Muscle of leg (tissue), 3 donors: ENCODE measurements at regions not wholly inside any gene's neighbourhood (a gene's known extent, or its start where the extent isn't known, plus 50 kb on each side); places are given as distances from the start of the nearest gene placed in this dataset.

Source experiments
- DNase-seq: peaks from one replicate; pipeline ENCODE4 v3.0.0; 2013
- H3K27ac ChIP-seq: one replicate; pipeline ENCODE4 v1.5.1; 2013; ENCODE audit warnings: mild to moderate bottlenecking, low read length, control low read depth
- H3K27me3 ChIP-seq: one replicate; pipeline ENCODE4 v1.6.1; 2013; ENCODE audit warnings: low read length; ENCODE audit not compliant: control insufficient read depth, insufficient read depth
- H3K36me3 ChIP-seq: one replicate; pipeline ENCODE4 v1.6.1; 2013; ENCODE audit warnings: low read length; ENCODE audit not compliant: control insufficient read depth, insufficient read depth
- H3K4me1 ChIP-seq: one replicate; pipeline ENCODE4 v1.6.1; 2013; ENCODE audit warnings: low read length; ENCODE audit not compliant: control insufficient read depth, insufficient read depth
- H3K4me3 ChIP-seq: one replicate; pipeline ENCODE4 v1.5.1; 2013; ENCODE audit warnings: low read length, control low read depth
- H3K9me3 ChIP-seq: replicated peaks from 2 replicates; pipeline ENCODE4 v1.6.1; 2013; ENCODE audit warnings: low read depth, low read length; ENCODE audit not compliant: control insufficient read depth
- WGBS: methylation state at CpG from one replicate; pipeline ENCODE4 v1.1.5; 2013; ENCODE audit warnings: missing lambda C conversion rate; ENCODE audit not compliant: insufficient coverage; 5-methylcytosine and 5-hydroxymethylcytosine counted together

DNA sequence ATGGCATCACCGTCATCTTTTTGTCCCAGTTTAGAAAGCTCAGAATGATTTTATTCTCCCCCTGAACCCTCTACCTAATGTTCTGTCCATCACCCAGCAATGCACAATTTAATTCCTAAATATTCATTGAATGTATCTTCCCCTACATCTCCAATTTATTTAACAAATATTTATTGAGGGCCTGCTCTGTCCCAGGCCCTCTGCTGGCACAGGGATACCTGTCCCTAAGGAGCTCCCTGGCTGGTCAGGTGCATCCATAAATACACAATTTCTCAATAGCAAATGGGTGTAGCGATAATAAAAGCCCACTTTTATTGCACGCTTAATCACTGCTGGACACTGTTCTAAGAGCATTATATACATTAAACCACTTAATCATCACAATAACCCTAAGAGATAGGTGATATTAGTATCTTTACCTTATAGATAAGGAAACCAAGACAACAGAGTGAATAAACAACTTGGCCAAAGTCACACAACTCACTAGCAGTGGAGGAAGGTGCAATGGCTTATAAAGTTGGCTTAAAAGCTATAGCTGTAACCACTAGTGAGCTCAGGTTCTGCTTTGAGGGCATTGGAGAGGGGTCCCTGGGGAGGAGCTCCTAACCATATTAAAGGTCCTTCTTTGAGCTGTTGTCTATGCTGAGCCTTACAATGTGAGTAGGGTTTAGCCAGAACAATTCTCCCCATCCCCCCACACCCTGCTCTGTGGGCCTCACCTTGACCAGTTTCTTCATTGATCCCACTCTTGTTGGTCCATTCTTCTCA is 126.3 kb upstream of the JUN start:
- Histone ChIP-seq H3K4me3 (no peak overlapping the region), H3K27ac (no peak overlapping the region), H3K27me3 (no peaks in the 10 kb centered on the region), H3K36me3 (no peaks in the 10 kb centered on the region), H3K9me3 (peaks cover 3% of the 10 kb centered on the region), H3K4me1 (peaks cover 4% of the 10 kb centered on the region)
- no peak for DNase-seq
- 100% methylated on average over 1 of the region's 3 CpGs for WGBS

DNA sequence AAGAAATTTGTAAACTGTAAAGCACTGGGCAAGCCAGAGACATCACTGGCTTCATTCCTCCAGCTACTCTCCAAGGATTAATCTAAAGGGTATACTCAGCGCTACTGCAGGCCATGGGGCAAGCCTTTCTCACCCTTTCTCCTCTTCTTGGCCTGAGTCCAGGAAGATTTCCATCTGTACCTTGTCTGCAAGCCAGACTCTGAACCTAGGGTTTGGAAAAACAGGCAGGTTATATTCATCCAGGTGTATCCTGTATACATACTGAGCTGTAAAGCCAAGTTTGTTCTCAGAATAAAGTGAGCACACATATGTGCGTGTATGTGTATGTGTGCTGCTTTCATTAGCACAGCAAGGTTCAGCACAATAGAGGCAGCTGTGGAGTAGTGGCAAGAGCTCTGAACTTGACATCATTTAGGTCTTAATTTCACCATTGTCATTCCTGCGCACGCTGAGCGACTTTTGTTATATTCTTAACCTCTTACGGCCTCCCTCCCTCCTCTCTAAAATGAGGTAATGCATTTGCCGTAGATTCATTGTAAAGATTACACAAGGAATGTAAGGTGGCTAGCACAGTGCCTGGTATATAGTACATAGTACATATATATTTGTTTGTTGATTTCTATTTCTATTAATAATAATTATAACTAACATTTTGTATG is 128.1 kb upstream of the JUN start:
- peaks cover 3% of the 10 kb centered on the region for H3K4me1 ChIP-seq
- H3K4me3 ChIP-seq = no peak overlapping the region
- no peaks in the 10 kb centered on the region for H3K36me3 ChIP-seq
- H3K27me3 ChIP-seq = no peaks in the 10 kb centered on the region
- DNase-seq = no peak
- H3K27ac ChIP-seq = peak overlapping the region; percentile 15
- 67% methylated on average over 1 of the region's 7 CpGs for WGBS
- H3K9me3 ChIP-seq = peaks cover 8% of the 10 kb centered on the region

DNA sequence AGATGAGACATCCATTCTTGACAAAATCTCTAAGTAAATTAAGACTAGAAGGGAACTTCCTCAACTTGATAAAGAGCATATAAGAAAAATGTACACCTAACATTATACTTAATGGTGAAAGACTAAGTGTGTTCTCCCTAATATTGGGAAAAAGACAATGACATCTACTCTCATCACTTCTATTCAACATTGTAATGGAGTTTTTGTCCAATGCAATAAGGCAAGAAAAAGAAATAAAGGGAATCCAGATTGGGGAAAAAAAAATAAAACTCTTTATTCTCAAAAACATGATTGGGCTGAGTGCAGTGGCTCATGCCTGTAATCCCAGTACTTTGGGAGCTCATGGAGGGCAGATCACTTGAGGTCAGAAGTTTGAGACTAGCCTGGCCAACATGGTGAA is 131.1 kb upstream of the JUN start:
- H3K4me1 ChIP-seq = peaks cover 3% of the 10 kb centered on the region
- no peak overlapping the region for H3K4me3 ChIP-seq
- peaks cover 8% of the 10 kb centered on the region for H3K9me3 ChIP-seq
- no peaks in the 10 kb centered on the region for H3K36me3 ChIP-seq
- H3K27me3 ChIP-seq = no peaks in the 10 kb centered on the region
- no peak for DNase-seq
- H3K27ac ChIP-seq = no peak overlapping the region

DNA sequence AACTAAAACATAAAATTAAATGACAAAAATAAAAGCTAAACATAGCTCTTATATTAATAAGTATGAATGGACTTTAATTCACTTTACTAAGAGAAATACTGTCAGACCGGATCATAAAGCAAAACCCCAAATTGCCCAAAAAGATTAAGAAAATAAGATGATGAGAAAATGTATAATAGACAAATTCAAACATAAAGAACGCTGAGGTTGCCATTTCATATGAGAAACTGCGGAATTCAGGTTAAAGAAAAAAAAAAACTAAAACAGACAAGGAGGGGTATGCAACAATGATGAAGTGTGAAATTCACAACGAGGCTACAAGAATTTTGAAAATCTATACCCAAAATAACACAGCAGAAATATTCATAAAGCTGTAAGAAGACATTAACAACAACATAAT is 133.6 kb upstream of the JUN start:
- no peaks in the 10 kb centered on the region for H3K36me3 ChIP-seq
- H3K9me3 ChIP-seq = peaks cover 8% of the 10 kb centered on the region
- no peak overlapping the region for H3K4me3 ChIP-seq
- no peak for DNase-seq
- H3K4me1 ChIP-seq = peaks cover 6% of the 10 kb centered on the region
- H3K27me3 ChIP-seq = no peaks in the 10 kb centered on the region
- WGBS = no CpG with 5 or more reads among the region's 4 CpGs
- H3K27ac ChIP-seq = no peak overlapping the region

DNA sequence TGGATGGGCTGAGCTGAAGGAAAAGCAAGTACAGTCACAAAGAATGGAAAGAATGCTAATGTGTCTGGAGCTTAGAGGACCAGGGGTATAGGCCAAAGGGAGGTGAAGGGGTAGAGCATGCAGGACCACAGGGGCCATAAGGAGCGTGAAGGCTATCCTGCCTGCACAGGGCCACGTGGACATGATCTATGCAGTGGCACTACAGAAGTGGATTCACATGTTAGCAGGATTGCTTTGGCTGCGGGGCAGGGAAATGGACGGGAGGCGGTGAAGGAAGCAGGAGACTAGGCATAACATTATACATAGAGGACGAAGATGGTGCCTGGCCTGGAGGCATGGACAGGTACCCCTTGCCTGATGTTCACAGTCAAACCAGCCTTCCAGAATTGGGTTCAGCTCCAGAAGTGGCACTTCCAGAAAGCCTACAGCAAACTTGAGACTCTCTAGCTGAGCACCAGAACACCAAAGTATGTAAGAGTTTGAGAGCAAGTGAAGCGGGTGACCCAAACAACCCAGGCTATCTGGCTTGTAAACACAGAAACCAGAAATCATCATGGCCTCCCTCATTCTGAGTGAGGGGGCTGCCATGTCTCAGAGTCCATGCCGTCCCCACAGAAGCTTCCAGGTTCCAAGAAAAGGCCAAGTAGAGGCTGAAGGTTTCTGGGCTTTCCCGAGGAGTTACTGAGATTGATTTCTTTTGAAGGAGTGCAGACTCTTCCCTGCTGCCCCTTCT is 135.5 kb upstream of the JUN start:
- WGBS = 82% methylated on average over 6 of the region's 9 CpGs
- no peak for DNase-seq
- H3K27ac ChIP-seq = no peak overlapping the region

DNA sequence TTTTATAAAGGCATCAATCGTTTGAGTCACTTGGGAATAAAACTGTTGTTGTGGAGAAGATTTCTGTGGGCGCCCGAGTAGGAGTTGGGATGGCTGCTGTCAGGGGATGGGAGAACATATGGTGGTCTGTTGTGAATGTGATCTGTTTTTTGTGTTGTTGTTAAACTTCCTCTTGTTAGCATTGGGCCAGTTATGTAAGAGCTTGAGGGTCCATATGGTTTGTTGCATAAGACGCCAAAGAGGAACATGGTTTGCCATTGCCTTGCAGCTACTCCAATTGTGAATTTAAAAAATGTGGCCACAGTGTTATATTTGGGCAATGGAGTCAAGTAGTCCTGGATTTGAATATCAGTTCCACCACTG is 136.1 kb upstream of the JUN start:
- DNase-seq = no peak
- Histone ChIP-seq H3K4me3 (no peak overlapping the region), H3K36me3 (no peaks in the 10 kb centered on the region), H3K4me1 (peaks cover 12% of the 10 kb centered on the region), H3K27ac (no peak overlapping the region), H3K9me3 (peaks cover 7% of the 10 kb centered on the region), H3K27me3 (no peaks in the 10 kb centered on the region)
- WGBS = 89% methylated on average over 4 of the region's 4 CpGs

More for the DNA sequence above, 135.5 kb upstream of the JUN start:
- peaks cover 8% of the 10 kb centered on the region for H3K9me3 ChIP-seq
- no peaks in the 10 kb centered on the region for H3K27me3 ChIP-seq
- no peak overlapping the region for H3K4me3 ChIP-seq
- H3K4me1 ChIP-seq = peaks cover 12% of the 10 kb centered on the region
- H3K36me3 ChIP-seq = no peaks in the 10 kb centered on the region

DNA sequence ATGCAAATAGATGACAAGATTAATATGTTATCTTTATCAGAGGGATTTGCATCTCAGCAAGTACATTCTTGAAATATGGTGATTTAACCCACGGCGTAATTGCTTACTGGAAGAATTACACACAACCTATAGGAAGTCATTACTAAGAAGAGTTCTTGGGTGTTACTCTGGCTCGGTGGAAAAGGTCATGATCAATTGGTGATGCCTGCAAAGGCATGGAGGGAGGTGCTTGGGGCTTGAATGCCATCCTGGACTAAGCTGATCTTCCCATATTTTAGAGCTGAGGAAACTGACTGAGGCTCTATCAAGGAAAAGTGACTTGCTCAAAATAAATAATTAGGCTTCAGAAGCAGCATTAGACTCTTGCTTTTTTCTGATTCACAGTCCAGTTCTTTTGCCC is 137.5 kb upstream of the JUN start:
- no CpG with 5 or more reads among the region's 3 CpGs for WGBS
- H3K27ac ChIP-seq = no peak overlapping the region
- no peaks in the 10 kb centered on the region for H3K27me3 ChIP-seq
- DNase-seq = no peak
- no peaks in the 10 kb centered on the region for H3K36me3 ChIP-seq
- H3K4me3 ChIP-seq = no peak overlapping the region
- no peaks in the 10 kb centered on the region for H3K9me3 ChIP-seq
- peaks cover 12% of the 10 kb centered on the region for H3K4me1 ChIP-seq

DNA sequence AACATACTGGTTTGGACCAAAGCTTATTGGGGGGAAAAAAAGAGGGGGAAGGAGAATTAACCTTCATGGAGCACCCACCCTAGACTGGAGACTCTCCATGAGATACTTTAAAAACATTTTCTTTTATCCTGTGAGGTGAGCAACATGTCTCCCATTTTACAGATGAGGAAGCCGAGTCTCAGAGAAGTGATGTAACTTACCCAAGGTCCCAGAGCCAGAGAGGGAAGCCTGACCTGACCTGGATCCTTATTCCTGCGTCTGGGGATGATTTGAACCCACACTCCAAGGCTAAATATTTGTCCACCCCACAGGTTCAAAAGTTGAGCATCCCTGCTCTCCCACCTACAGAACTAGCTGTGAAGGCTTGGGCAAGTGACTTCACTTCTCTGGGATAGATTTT is 137.9 kb upstream of the JUN start:
- no peaks in the 10 kb centered on the region for H3K9me3 ChIP-seq
- peaks cover 12% of the 10 kb centered on the region for H3K4me1 ChIP-seq
- H3K27ac ChIP-seq = peak overlapping the region; percentile 4
- no peak for DNase-seq
- H3K4me3 ChIP-seq = no peak overlapping the region
- WGBS = 100% methylated on average over 1 of the region's 2 CpGs
- H3K36me3 ChIP-seq = no peaks in the 10 kb centered on the region
- H3K27me3 ChIP-seq = no peaks in the 10 kb centered on the region

DNA sequence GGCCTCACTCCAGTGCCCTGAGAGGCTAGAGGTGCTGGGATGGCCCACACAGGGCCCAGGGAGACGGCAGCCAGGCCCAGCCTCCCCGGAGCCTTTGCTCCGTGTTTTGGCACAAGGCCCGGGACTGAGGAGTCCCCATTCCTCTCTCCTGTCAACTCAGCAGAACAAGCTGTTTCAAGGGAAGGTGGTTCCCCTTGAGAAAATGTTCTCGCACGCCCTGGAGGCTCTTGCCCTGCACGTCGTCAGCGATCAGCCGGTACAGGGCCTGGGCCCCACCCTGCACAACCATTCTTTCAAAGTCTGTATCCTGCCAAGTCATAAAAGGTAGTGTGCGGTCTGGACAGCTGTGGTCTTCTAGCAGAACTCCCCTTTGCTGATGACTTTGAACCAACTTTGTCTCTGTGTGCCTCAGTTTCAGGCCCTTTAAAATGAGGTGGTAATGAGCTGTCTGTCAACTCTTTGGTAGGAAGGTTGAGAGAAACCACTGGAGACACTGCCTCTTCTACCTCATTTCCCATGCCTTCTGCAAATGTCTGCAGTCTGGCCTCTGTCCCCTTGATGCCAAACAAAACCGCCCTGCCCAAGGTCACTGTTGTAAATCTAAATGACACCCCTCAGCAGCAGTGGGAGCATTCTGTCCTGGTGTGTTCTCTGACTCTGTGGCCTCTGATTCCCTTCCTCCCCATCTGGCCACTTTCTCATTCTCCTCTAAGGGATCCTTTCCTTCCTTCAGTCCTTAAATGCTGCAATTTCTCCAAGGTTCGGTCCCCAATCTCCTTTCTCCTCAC is 138.6 kb upstream of the JUN start:
- peak; percentile 68 for DNase-seq
- Histone ChIP-seq H3K4me3 (no peak overlapping the region), H3K9me3 (no peaks in the 10 kb centered on the region), H3K27me3 (no peaks in the 10 kb centered on the region), H3K27ac (peak overlapping the region; percentile 4), H3K4me1 (peaks cover 12% of the 10 kb centered on the region), H3K36me3 (no peaks in the 10 kb centered on the region)
- 21% methylated on average over 10 of the region's 13 CpGs for WGBS

DNA sequence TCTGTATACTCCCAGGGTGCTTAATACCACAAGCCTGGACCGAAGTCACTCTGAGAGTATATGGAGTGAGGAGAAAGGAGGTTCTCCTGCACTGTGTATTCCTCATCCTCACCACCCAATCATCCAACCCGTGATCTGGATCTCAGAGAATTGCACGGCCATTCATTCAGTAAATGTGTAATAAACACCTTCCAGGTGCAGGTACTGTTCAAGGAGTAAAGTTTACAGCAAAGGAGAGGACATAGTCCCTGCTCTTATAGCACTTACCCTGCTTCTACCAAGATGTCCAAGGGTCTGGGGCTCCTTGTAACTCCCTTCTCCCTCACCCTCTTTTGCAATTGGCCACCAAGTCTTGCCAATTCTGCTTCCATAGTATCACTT is 139.2 kb upstream of the JUN start:
- WGBS = no CpG with 5 or more reads among the region's 3 CpGs
- H3K4me1 ChIP-seq = peaks cover 12% of the 10 kb centered on the region
- no peak overlapping the region for H3K27ac ChIP-seq
- no peak overlapping the region for H3K4me3 ChIP-seq
- no peaks in the 10 kb centered on the region for H3K27me3 ChIP-seq
- H3K36me3 ChIP-seq = no peaks in the 10 kb centered on the region
- H3K9me3 ChIP-seq = no peaks in the 10 kb centered on the region
- no peak for DNase-seq
